NCI-H2171 (cell line): ENCODE measurements at regions not wholly inside any gene's neighbourhood (a gene's known extent, or its start where the extent isn't known, plus 50 kb on each side); places are given as distances from the start of the nearest gene placed in this dataset.

Experiments used
- DNase-seq: peaks from one replicate; lab custom pipeline; 2025; lab: John Stamatoyannopoulos, UW

DNA sequence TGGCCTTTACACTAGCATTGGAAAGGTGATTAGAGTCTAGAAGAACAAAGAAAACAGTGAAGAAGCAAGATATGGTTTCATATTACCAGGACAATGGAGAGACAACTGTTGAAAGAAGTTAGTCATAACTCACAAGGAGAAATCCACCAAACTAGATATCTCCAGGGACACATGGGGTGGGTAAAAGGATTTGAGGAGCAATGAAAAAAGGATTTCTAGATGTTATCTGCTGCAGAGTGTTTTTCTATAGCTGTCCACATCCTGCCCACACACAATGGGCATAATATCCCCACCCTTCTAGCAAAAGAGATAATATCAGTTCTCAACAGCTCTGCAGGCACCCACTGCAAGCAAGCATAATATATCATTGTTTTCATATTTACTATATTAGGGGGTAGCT lies 303.1 kb downstream of the HAO1 start:
- no peak for DNase-seq

DNA sequence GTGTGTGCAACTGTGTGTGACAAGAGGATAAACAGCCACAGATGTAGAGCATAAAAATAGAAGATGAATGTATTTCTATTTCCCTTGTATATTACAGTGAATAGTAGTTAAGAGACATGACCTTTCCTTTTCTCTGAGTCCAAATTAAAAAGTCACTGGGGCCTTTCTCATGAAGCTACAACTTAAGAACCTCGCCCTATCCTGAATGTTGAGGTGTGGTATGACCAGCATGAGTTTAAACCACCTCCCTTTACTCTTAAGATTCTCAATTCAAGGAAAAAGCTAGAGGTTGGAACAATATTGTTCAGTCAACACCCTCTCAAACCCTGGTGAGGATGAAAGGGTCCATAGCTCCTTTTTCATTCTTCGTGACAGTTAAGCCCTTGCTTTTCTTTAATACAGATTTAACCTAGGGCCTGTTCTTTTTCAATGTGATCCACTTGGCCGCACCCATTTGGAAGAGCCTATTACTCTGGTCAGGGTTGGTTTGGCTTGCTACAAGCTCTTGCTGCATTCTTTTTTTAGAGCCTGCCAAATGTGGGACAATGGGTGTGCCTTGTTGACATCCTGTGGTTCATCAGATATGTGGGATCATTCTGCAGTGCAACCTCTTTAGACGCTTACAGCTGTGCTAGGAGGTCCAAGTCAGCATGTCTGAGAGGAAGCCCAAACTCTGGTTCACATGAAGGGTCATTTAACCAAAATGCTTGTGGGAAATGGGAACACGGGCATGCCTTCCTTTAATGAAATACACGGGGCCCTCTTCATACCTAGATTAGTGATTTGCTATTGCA lies 290.0 kb downstream of the HAO1 start:
- DNase-seq, result no peak

DNA sequence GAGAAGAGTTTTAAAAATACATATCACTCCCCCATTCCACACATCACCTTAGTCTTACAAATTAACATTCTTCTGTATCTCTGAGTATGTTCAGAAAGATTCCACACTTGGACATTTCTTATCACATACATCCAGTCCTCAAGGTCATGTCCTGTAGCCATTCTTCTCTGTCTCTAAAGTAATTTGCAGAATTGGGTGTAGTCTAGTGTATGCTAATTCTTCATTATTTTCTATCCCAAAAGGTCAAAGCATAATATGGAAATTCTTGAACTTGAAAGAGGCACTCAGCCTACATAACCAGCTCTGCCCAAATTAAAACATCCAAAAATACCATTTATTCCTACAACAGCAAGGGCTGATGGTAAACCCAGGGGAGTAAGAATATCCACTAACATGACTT lies 286.0 kb downstream of the HAO1 start:
- DNase-seq, result no peak

DNA sequence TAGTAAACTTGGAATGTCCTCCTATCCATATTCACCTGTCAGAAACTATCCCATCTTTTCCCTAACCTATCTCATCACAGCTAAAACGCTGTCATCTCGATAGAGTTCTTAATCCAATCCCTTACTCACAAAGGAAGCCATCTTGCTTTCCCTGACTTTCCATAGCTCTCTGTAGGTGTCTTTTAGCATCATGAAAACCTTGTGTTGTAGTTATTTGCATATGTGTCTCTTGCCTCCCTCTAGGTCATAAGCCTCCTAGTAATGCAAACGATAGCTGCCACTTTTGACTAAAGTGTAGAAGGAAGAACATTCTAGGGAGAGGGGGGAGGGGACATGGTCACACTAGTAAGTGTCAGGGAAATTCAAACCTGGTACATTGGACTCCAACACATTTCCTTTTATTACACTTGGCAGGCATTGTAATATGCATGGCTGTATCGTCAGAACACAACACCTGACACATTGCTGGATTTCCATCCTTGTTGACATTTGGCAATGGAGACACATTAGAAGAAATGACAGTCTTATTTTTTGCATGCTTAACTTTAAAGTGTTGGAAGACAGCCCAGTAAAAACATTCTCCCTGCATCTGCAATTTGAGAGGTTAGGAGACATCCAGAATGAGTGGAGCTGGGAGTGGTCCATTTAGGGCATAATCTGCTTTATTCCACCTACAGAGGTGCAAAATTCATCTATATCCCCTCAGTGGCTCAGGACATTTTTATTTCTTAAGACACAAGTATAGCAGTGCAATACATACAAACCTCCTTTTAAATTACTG lies 283.4 kb downstream of the HAO1 start:
- no peak for DNase-seq

DNA sequence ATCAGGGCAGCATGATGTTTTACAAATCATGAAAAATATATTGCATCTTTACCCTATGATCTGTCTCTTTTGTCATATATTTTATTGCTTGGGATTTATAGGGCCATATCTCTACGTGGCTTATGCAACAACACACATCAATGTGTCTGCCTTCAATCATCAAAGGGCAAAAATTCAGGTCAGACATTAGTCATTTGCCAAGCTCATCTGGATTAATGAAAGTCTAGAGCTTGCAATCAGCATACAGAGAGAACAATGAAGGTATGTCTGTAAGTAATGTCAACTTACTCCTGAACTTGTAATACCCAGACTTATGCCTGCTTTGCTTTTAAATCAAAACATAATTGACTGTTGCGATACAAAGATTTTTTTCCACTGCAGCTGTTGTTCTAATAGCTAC lies 282.7 kb downstream of the HAO1 start:
- DNase-seq, result no peak

DNA sequence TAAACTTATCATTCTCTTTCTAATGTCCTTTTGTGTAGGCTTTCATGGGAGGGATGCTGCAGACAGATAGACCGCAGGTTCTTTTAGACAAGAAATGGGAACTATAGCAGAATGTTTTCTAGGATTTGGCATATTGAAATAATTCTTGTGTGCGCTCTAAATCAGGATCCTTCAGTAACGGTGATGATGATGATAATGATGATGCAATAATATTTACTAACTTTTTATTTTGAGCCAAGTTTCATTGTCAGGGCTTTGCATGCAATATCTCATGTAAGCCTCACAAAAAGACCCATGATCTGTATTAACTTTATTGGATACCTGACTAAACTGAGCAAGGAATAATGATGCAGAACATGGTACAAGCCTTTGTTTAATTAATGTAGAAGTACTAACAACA lies 280.1 kb downstream of the HAO1 start:
- DNase-seq, result no peak

DNA sequence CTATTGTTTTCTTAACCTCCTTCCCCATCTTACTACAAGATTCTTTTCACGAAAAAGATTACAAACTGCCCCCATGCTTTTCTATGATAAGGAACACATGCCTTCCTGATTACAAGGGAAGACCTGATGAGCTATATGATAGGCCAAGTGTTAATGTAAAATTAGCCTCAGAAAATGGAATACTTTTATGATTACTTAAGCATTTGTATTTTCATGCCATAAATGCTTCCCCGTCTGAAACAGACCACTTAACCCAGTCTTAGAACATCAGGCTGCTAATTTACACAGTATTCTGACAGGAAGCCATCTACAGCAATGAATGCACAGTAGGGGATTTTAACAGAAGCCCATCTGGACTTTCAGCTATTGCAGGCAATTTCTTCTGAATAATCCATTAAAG lies 274.9 kb downstream of the HAO1 start:
- no peak for DNase-seq

DNA sequence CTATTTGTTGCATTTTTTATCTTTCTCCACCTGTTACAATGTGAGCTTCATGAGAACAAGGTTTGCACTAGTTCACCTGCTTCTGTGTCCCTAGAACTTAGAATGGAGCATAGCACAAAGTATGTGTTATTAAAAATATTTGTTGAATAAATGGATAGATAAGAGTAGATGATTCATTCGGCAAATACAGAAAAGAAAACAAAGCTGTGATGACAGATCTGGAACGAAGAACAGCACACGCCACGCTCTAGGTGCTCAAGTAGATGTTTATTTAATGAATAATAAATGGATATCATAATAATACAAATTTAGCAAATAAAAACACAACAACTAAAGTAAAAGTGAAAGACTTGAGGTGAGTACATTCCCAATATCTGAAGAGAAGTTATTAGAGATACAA lies 273.1 kb downstream of the HAO1 start:
- no peak for DNase-seq

DNA sequence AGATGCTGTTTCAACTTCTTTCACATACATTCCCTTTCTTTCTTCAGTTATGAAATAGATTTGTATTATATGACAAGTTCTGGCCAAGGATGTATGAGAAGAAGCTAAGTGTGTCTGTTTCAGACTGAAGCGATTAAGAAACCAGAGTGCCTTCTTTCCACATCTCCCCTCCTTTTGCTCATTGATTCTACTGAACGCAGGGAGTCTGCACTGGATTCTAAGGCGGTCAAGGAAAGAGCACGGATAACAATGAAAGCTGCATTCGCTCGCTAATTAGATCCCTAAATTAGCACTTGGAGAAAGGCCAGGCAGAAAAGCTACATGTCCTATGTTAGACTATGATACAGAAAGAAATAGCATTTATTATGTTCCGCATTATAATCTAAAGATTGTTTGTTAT lies 267.7 kb downstream of the HAO1 start:
- no peak for DNase-seq

DNA sequence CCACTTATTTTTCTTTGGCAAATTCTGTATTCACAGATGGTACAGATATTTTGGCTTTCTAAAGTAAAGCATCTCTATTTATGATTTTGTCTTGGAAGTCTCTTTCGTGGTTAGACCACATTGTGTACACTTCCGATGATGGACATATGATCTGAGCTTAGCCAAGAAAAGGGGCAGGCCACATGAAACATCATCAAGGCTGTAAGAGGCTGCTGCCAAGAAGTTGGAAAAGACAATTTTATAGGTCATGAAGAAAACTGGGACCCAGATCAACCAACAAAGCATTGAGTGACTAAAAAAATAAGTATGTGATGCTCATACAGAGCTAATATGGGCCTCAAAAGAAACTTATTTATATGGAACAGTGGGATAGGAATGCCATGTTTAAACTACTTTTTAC lies 266.4 kb downstream of the HAO1 start:
- DNase-seq, result no peak

DNA sequence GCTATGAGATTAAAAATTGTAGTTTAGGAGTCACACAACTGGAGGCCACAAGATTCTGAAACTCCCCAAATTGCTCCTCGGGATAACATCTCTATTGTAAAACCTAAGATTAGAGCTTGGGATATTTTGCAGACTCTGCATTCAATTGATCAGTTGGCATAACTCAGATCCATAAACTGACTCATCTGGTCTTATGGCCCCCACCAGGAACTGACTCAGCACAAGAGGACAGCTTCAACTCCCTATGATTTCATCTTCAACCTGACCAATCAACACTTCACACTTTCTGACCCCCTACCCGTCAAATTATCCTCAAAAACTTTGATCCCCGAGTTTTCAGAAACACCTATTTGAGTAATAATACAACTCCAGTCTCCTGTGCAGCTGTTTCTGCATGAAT lies 257.3 kb downstream of the HAO1 start:
- DNase-seq, result no peak

DNA sequence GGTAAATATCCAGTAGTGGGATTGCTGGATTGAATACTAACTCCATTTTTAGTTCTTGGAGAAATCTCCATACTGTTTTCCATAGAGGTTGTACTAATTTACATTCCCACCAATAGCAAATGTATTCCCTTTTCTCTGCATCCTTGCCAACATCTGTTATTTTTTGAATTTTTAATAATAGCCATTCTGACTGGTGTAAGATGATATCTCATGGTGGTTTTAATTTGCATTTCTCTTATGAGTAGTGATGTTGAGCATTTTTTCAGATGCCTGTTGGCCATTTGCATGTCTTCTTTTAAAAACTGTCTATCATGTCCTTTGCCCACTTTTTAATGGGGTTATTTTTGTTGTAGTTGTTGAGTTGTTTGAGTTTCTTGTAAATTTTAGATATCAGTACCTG lies 253.2 kb downstream of the HAO1 start:
- no peak for DNase-seq

DNA sequence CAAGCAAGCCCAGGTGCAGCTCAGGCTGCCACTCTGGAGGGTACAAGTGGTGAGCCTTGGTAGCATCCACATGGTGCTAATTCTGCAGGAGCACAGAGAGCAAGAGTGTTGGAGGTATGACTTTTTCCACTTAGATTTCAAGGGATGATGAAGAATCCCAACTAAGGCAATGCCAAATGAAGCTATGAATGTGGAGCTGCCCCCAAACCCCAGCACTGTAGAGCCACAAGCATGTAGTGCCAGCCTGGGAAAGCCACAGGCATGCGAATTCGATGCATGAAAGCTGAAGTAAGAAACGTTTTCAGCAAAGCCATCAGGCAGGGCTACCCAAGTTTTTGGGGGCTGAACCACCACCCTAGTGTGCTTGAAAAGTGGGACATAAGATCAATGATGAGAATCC lies 251.1 kb downstream of the HAO1 start:
- no peak for DNase-seq

DNA sequence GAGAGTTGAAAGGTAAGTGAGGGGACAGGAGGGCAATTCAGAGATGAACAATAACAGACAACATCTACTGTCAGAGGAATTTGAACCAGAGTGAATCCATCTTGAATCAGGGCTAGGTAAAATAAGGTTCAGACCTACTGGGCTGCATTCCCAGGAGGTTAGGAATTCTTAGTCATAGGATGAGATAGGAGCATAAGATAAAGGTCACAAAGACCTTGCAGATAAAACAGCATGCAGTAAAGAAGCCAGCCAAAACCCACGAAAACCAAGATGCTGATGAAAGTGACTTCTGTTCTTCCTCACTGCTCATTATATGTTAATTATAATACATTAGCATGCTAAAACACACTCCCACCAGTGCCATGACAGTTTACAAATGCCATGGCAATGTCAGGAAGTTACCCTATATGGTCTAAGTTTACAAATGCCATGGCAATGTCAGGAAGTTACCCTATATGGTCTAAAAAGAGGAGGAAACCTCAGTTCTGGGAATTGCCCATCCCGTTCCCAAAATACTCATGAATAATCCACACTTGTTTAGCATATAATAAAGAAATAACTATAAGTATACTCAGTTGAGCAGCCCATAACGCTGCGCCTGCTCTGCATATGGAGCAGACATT lies 248.5 kb downstream of the HAO1 start:
- DNase-seq, result no peak

DNA sequence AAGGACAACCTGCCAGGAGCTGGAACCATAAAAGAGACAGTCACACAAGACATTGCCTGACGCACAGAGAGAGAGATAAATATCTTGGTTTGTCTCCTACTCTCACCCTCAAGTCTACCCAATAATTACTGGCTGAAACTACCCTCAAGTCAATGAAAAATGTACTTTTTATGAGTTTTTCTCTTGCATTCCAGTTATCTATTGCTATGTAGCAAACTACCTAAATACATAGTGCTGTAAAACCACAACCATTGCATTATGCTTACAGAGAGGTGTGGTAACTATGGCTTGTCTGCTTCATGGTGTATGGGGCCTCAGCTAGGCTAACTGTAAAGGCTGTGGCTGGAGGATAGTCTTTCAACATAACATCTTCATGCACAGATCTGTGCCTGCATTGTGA lies 247.8 kb downstream of the HAO1 start:
- DNase-seq, result no peak

DNA sequence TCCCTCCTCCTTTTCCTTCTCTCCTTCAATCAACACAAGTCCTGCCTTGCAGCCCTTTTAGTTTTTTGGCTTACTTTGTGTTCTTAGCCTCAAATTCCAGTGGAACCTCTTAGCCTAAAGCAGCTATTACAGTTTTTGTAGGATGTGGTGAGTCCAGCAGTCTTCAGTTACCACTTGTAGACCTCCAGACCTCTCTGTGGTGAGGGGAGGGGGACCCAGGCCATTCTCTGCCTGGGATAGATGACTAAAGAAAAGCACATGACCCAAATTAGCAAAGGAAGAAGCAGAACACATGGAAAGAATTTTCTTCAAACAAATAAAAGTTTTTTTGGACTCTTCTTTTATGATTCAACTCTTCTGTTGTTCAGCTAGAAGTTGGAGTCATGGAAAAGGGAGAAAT lies 246.5 kb downstream of the HAO1 start:
- DNase-seq, result no peak

DNA sequence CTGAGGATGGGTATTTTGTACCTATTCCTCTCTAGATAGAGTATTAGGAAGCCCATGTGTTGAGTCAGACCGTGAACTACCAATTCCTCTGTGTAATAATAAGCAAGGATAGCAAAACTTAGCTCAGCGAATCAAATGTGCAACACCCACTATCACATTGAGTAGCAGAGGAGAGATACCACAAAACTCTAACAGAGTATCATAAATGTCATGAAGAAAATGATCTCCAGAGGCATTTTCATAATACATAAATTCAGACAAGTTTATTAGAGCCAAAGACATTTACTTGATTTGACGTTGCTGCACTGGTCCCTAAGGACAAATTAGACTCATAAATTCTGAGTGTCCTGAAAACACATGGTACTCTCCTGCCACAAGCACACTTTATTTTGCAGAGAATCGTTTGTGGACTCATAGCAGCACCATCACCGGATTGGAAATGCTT lies 245.2 kb downstream of the HAO1 start:
- DNase-seq, result no peak

DNA sequence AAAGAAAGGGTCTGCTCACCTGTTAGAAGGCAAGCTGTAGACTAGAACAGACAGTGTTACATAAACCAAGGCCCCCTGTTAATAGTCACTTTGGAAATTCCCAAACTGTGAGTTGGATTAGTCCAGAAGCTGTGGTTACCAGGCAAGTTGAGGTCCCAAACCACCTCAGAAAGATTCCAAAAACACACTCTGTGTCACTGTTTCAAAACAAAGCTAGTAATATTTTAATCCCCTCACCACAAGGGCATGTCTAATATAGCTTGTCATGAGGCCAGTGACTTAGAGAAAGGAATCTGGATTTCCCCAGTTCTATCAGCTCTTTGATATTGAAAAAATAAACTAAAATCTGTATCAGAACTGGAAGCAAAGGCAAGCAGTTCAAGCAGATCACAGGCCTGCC lies 244.6 kb downstream of the HAO1 start:
- DNase-seq, result no peak

DNA sequence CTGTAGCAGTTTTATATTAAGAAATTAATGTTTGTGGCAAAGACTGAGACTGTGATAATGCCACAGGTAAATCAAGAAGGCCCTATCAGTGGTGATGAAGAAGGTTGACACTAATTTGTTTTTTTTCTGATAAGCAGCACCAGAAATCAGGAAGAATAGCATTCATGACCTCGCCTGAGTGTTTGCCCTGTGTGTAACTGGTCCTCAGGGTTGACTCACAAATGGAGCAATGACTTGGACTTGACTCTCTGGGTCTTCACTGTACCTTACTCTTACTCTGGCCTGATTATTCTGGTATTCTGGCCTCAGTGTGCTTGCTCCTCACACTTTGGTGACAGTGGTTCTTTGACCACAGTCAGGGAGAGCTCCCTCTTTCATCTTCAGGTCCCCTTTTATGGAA lies 243.9 kb downstream of the HAO1 start:
- no peak for DNase-seq

DNA sequence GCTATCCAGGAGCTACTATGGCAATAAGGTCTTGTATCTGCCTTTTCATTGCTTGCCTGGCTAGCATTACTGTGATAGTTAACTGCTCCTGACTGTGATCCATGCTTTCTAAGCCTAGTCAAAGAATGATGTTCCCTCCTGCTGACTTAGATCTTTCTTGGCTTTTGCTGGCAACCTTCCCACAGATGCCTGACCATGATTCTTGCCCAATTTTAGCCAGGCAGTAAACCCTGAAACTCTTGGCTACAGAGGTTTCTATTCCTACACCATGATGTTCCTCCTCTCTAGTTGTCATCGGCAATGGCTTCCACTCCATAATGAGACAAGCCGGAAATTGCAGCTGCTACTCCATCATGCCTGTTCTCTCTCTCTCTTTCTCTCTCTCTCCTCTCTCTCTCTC lies 238.1 kb downstream of the HAO1 start:
- DNase-seq, result no peak

DNA sequence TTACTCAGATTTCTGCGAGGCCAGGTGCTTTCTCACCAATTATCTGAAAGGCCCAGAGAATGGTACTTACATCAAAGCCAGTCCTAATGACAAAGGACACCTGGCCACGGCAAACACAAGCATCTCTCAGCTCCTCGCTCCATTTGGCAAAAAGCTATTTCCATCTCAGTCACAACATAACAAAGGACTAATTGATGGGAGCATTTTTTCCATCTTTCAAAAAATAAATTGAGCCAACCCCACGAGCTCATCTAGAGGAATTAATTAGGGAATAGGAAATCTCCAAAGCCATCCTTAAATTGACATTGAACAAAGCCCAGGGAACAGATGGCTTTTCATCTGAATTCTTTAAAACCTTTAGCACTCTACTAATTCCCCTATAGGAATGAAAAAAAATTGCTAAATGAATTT lies 236.7 kb downstream of the HAO1 start:
- no peak for DNase-seq

DNA sequence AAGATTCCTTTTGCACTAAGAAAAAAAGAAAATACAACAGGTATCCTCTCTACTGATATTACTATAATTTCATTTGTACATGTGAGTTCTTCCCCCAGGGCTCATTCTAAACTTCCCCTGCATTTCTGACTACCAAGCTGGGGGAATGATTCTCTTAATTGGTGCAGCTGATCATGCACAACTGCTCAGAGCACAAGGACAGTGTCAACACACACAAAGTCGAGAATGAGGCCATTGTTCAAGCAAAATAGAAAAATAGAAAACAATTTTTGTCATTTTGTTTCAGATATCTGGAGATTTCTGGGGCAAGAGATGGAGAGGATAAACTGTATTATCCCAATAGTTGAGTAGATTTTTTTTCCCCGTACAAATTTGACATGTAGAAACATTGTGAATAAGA lies 236.3 kb downstream of the HAO1 start:
- no peak for DNase-seq

DNA sequence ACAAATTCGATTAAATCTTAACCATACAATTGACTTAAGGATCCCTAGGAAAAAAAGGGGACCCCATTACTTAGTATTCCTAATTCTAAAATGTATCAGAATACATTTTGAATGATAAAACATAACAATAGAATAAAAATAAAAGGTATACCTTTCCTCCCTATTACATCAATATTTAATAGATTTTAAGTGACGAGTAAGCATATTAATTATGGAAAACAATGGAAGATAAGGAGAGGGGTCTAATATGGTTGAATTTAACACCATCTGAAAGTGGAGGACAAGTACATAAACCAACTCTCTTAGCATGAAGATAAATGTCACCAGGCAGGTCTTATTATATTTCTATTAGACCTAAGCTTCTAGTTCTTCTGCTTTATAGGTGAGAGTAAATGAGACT lies 232.1 kb downstream of the HAO1 start:
- no peak for DNase-seq
